K562 (cell line): ENCODE measurements at regions not wholly inside any gene's neighbourhood (a gene's known extent, or its start where the extent isn't known, plus 50 kb on each side); places are given as distances from the start of the nearest gene placed in this dataset.
"Not testable (repeated sequence)": the region's sequence is repeated elsewhere in the genome, so short reads cannot be mapped to it uniquely, and the experiment has no call there.

ENCODE experiments used
- ATAC-seq: fragments of 200-7000 bp; cut with Tn5 transposase; 3 replicates; pipeline ENCODE4 v1.9.1; 2020; ENCODE audit warnings: moderate library complexity
- BruUV-seq: library from RNA; stranded (reverse); fragments of 400-500 nt; replicated peaks from 2 replicates; lab custom pipeline; 2021; lab: Mats Ljungman, UMichigan
- CTCF ChIA-PET: fragments of 300-600 bp; formaldehyde crosslinking; extraction: SDS; loops from one replicate; lab custom pipeline; 2021; ENCODE audit warnings: low intra/inter-chr PET ratio; lab: Yijun Ruan, JAX
- POLR2A ChIA-PET: fragments of 300-600, 350-650 bp; sonication (Branson Sonifier 250); formaldehyde crosslinking; extraction: SDS; loops from one replicate; lab custom pipeline; 2021; ENCODE audit warnings: antibody characterized with exemption, inconsistent platforms; lab: Yijun Ruan, JAX
- DNase-seq, 4 experiments: peaks; one replicate each; pipeline versions ENCODE4 v3.0.0 to v3.0.0-alpha.2; 2011 to 2018; ENCODE audit warnings: low spot score in 3 of 4, mixed read lengths in 3 of 4; ENCODE audit errors: extremely low read depth in 1 of 4
- FAIRE-seq: peaks from 2 replicates; lab custom pipeline; 2011; peaks lifted over from hg19 to GRCh38; lab: Jason Lieb, UNC
- H2AFZ ChIP-seq: 2 replicates; pipeline ENCODE4 v1.6.0; 2011; ENCODE audit warnings: low read depth, low read length, control low read depth, inconsistent platforms
- H3K27ac ChIP-seq: fragments of 200-600 bp; 3 replicates; pipeline ENCODE4 v1.8.0; 2011; ENCODE audit warnings: low read depth, mild to moderate bottlenecking, control low read depth, inconsistent platforms, low read length, moderate library complexity, mixed read lengths; ENCODE audit errors: extremely low read depth
- H3K27me3 ChIP-seq, 2 experiments: fragments of 300-600 bp in 1 of 2; 2 replicates in 1 of 2; 3 replicates in 1 of 2; pipeline versions ENCODE4 v1.6.0 to v1.8.0; 2011; ENCODE audit warnings: inconsistent platforms in 2 of 2, low read length in 2 of 2, mild to moderate bottlenecking in 1 of 2, mixed read lengths in 1 of 2, moderate library complexity in 1 of 2; ENCODE audit not compliant: control insufficient read depth in 2 of 2, insufficient read depth in 2 of 2
- H3K36me3 ChIP-seq: fragments of 300-600 bp; 3 replicates; pipeline ENCODE4 v1.8.0; 2011; ENCODE audit warnings: mild to moderate bottlenecking, low read length, inconsistent platforms; ENCODE audit not compliant: control insufficient read depth, insufficient read depth
- H3K4me1 ChIP-seq, 2 experiments: fragments of 200-600 bp in 1 of 2; replicated peaks in 1 of 2; 2 replicates in 1 of 2; 3 replicates in 1 of 2; pipeline versions ENCODE4 v1.5.1 to v1.8.0; 2011; ENCODE audit warnings: inconsistent platforms in 2 of 2, low read length in 2 of 2, mild to moderate bottlenecking in 1 of 2, mixed read lengths in 1 of 2, moderate library complexity in 1 of 2; ENCODE audit not compliant: control insufficient read depth in 2 of 2, insufficient read depth in 2 of 2
- H3K4me2 ChIP-seq: 2 replicates; pipeline ENCODE4 v1.6.1; 2011; ENCODE audit warnings: low read length, control low read depth, inconsistent platforms, mixed read lengths; ENCODE audit not compliant: insufficient read depth
- H3K4me3 ChIP-seq: fragments of 200-600 bp; sonication (generic), shearing (Covaris generic); 2 replicates; pipeline ENCODE4 v1.5.1; 2016; ENCODE audit warnings: control low read depth, inconsistent platforms
- H3K79me2 ChIP-seq: fragments of 200-600 bp; 3 replicates; pipeline ENCODE4 v1.8.0; 2011; ENCODE audit warnings: low read length, inconsistent platforms; ENCODE audit not compliant: control insufficient read depth, insufficient read depth
- H3K9ac ChIP-seq, 2 experiments: 2 replicates each; pipeline versions ENCODE4 v1.6.0 to v1.6.1; 2011; ENCODE audit warnings: low read depth in 2 of 2, low read length in 2 of 2, control low read depth in 1 of 2, inconsistent platforms in 1 of 2, mild to moderate bottlenecking in 1 of 2, mixed read lengths in 1 of 2; ENCODE audit not compliant: insufficient read depth in 1 of 2
- H3K9me1 ChIP-seq: one replicate; pipeline ENCODE4 v1.6.0; 2011; ENCODE audit warnings: inconsistent platforms, mild to moderate bottlenecking, low read length, moderate library complexity; ENCODE audit not compliant: control insufficient read depth, insufficient read depth
- H3K9me3 ChIP-seq: replicated peaks from 2 replicates; pipeline ENCODE4 v1.5.1; 2011; ENCODE audit warnings: low read depth, low read length, inconsistent platforms; ENCODE audit not compliant: control insufficient read depth, insufficient read depth
- H4K20me1 ChIP-seq: replicated peaks from 2 replicates; pipeline ENCODE4 v1.6.1; 2011; ENCODE audit warnings: low read length, inconsistent platforms, mixed read lengths; ENCODE audit not compliant: control insufficient read depth, insufficient read depth
- ATF1 ChIP-seq, 2 experiments: fragments of 450-650 bp in 1 of 2; IDR thresholded peaks; 2 replicates each; pipeline ENCODE4 v1.6.1; 2016; ENCODE audit warnings: missing compliant biosample characterization in 1 of 2, missing genetic modification characterization in 1 of 2
- CREB1 ChIP-seq, 2 experiments: sonication (generic) in 1 of 2; formaldehyde crosslinking in 1 of 2; IDR thresholded peaks; 2 replicates each; pipeline versions ENCODE4 v1.6.1 to v1.8.0; 2012 to 2022; ENCODE audit warnings: inconsistent platforms in 1 of 2, mild to moderate bottlenecking in 1 of 2, missing genetic modification reagents in 1 of 2, moderate library complexity in 1 of 2
- L3MBTL2 ChIP-seq: fragments of 450-650 bp; IDR thresholded peaks from 2 replicates; pipeline ENCODE4 v1.6.1; 2016; ENCODE audit warnings: mild to moderate bottlenecking, moderate library complexity
- RNF2 ChIP-seq: sonication (generic); IDR thresholded peaks from 2 replicates; pipeline ENCODE4 v1.6.1; 2016
- ZSCAN32 ChIP-seq: fragments of 450-650 bp; formaldehyde crosslinking; IDR thresholded peaks from 2 replicates; pipeline ENCODE4 v1.4.0; 2020; ENCODE audit warnings: mild to moderate bottlenecking, moderate library complexity
- WGBS: fragments of 100-300 bp; shearing (Covaris generic); methylation state at CpG from one replicate; pipeline ENCODE4 v1.1.6; 2016; ENCODE audit warnings: low coverage, mixed read lengths; ENCODE audit not compliant: insufficient coverage; ENCODE audit errors: missing lambda C conversion rate; 5-methylcytosine and 5-hydroxymethylcytosine counted together
- in situ Hi-C: fragments of 300-500 bp; cut with MboI; formaldehyde crosslinking; loops from 4 replicates; pipeline ENCODE4 v1.15.0; 2018; ENCODE audit warnings: inconsistent platforms, mixed read lengths
- intact Hi-C: fragments of 100-400 bp; cut with micrococcal nuclease; formaldehyde crosslinking; loops from 2 replicates; pipeline ENCODE4 v1.14.2; 2022

DNA sequence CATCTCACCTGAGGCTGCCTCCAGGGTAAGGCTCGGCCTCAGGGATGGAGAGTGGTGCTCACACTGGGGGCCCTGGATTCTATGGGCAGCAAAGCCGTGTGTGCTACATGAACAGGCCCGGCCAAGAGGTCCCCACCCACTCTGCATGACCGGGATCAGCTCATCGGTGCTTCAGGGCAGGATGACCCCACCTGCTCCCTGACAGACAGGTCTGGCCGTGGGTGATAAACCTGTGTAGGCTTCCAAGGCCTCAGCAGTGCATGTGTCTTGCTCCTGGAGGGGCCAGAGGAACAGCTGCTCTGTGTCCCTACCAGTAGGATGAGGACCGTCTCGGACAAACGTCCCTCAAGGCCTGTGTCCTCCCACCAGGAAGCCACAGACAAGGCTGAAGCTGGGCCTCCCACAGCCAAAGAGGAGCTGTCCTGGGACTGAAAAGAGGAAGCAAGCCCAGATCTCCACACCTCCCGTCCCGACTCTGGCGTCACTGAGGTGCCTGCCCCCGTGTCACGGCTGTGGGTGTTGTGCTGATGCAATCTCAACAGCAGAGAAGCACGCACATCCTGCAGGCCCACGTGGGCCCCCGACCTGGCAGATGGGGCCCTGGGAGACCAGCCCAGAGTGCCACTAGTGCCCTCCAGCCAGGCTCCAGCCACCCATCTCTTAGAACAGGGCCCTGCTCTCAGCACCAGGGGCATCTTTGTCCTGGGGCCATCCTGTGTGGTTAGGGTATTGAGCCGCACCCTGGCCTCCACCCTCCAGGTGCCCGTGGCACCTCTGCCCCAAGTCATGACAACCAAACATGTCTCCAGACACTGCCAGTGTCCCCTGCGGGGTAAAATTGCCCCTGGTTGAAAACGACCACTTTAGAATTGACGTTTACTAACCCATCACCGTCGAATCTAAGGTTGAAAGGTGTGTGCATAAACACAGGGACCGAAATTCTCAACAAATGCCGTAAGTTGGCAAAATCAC lies 5455.9 kb upstream of the TPTE start (continued):
- peak; percentile 35; the same call in 1 of the 2 replicates for TF ChIP-seq L3MBTL2
- peak; percentile 27; the same call in 1 of the 2 replicates for TF ChIP-seq RNF2
- not testable (repeated sequence) for TF ChIP-seq ATF1, CREB1 (CRISPR knock-in tag; IDR thresholded peaks at IDR 0.05)
- peak; percentile 49 for TF ChIP-seq ATF1 (tag; IDR thresholded peaks at IDR 0.05)
- peak; percentile 70; the same call in 1 of the 2 replicates for TF ChIP-seq ZSCAN32
- peak; percentile 17; the same call in 1 of the 2 replicates for TF ChIP-seq CREB1 (IDR thresholded peaks at IDR 0.05)

DNA sequence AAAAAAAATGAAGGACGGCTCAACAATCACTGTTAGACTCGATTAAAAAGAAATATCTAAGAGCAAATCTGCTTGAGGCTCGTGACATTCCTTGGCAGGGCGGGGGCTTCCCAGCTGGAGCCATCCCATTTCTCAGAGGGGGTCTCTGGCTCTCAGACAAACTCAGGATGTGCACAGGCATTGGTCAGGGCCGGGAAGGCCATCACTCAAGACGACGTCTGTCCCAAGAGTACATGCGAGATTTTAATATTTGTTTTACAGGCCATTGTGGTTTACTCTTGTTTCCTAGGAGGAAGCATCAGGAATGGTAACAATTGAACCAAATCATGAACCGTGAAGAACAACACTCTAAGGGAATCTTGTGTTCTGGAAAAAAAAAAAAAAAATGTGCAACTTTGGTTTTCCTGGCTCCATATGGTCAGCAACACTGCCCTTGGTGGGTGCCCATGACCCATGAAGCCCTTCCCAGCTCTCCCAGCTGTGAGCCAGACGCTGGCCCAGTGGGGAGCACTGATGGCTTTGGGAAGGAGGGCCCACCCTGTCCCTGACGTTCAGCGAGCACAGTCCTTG lies 5454.6 kb upstream of the TPTE start:
- H3K4me2 ChIP-seq, BruUV-seq, H3K79me2 ChIP-seq, H4K20me1 ChIP-seq, H3K4me3 ChIP-seq, H3K36me3 ChIP-seq, H2AFZ ChIP-seq, CTCF ChIA-PET, H3K9ac ChIP-seq, DNase-seq, in situ Hi-C loops, H3K9me1 ChIP-seq, H3K27ac ChIP-seq, FAIRE-seq, intact Hi-C loops, ATAC-seq, H3K4me1 ChIP-seq, H3K9me3 ChIP-seq, H3K27me3 ChIP-seq, POLR2A ChIA-PET: not testable (repeated sequence)
- 56% methylated on average over 1 of the region's 12 CpGs for WGBS

DNA sequence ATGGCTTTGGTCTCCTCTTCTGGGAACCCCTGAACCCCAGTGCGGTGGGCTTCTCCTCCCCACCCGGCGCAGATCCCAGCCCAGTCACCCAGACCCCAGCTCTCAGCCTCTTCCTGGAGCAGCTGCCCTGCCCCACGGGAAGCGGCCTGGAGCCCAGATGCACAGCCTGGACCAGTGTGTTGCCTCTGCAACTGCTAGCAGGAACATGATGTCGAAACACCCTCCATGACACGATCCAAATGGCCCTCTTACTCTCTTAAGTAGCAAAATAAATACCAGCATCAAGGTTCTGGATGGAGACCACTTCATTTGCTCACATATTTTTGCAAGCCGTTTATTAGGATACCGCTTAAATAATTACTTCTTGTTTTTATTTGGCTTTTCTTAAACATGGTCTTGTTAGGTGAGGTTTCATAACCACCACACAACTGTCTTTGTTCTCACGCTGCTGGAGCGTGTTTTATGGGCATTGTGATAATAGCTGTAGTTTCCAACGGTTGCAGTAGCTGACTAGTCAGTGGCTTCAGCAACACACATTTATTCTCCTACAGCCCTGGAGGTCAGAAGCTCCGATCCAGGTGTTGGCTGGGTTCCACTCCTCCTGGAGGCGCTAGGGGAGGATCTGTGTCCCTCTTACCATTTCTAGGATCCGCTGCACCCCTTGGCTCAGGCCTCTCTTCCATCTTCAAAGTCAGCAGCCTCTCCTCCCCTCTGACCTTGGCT lies 5453.9 kb upstream of the TPTE start:
- not testable (repeated sequence) for H3K9me1 ChIP-seq
- 10% methylated on average over 2 of the region's 15 CpGs for WGBS

More for the DNA sequence above, 5453.9 kb upstream of the TPTE start:
- H3K36me3 ChIP-seq, H3K4me1 ChIP-seq, H3K27me3 ChIP-seq, DNase-seq, intact Hi-C loops, BruUV-seq, FAIRE-seq, H3K9ac ChIP-seq, H3K27ac ChIP-seq, H4K20me1 ChIP-seq, H3K9me3 ChIP-seq, in situ Hi-C loops, ATAC-seq, H2AFZ ChIP-seq, H3K79me2 ChIP-seq, H3K4me3 ChIP-seq, POLR2A ChIA-PET, CTCF ChIA-PET, H3K4me2 ChIP-seq: not testable (repeated sequence)
